GM18505 (cell line): ENCODE measurements at regions not wholly inside any gene's neighbourhood (a gene's known extent, or its start where the extent isn't known, plus 50 kb on each side); places are given as distances from the start of the nearest gene placed in this dataset.
"Not testable (repeated sequence)": the region's sequence is repeated elsewhere in the genome, so short reads cannot be mapped to it uniquely, and the experiment has no call there.

Experiments
- ATAC-seq: cut with Tn5 transposase; IDR thresholded peaks from one replicate; pipeline ENCODE4 v1.9.1; 2021; ENCODE audit not compliant: unreplicated experiment
- POLR2A ChIP-seq: IDR thresholded peaks from 4 replicates; pipeline ENCODE4 v1.6.1; 2011; ENCODE audit warnings: borderline replicate concordance; ENCODE audit not compliant: insufficient read depth, insufficient read length; ENCODE audit errors: extremely low read depth

- no peak for ATAC-seq
- TF ChIP-seq POLR2A, result no peak
Measured at GRCh38 chr12:93085383-93086287, 156.5 kb upstream of the EEA1 start.

GRCh38 chr12:93086288-93086727 is 157.2 kb upstream of the EEA1 start:
- no peak for TF ChIP-seq POLR2A
- no peak for ATAC-seq

- TF ChIP-seq POLR2A, result no peak
- no peak for ATAC-seq
Measured at GRCh38 chr12:93087840-93088610, 158.9 kb upstream of the EEA1 start.

- no peak for TF ChIP-seq POLR2A
- no peak for ATAC-seq
Measured at GRCh38 chr12:93089805-93090569, 160.9 kb upstream of the EEA1 start.

- TF ChIP-seq POLR2A, result no peak
Measured at GRCh38 chr12:93090731-93091172, 161.7 kb upstream of the EEA1 start.

GRCh38 chr12:93091886-93092648 is 163.0 kb upstream of the EEA1 start:
- ATAC-seq, result no peak
- no peak for TF ChIP-seq POLR2A

More at GRCh38 chr12:93090731-93091172, 161.7 kb upstream of the EEA1 start:
- ATAC-seq, result no peak

GRCh38 chr12:93092649-93092945 is 163.5 kb upstream of the EEA1 start:
- ATAC-seq, result no peak
- TF ChIP-seq POLR2A, result no peak

GRCh38 chr12:93093243-93093642 is 164.1 kb upstream of the EEA1 start:
- no peak for ATAC-seq
- TF ChIP-seq POLR2A, result no peak

- ATAC-seq, result not testable (repeated sequence)
Measured at GRCh38 chr12:93094222-93094621, 165.1 kb upstream of the EEA1 start.

GRCh38 chr12:93094988-93095737 is 166.1 kb upstream of the EEA1 start:
- ATAC-seq, result peak; percentile 75

GRCh38 chr12:93097417-93097816 is 168.3 kb upstream of the EEA1 start:
- TF ChIP-seq POLR2A, result no peak
- no peak for ATAC-seq

More at GRCh38 chr12:93094988-93095737, 166.1 kb upstream of the EEA1 start:
- TF ChIP-seq POLR2A, result peak; percentile 40

- ATAC-seq, result no peak
- TF ChIP-seq POLR2A, result no peak
Measured at GRCh38 chr12:93098077-93098476, 169.0 kb upstream of the EEA1 start.
